Fibroblast of lung (primary cell): ENCODE measurements at regions not wholly inside any gene's neighbourhood (a gene's known extent, or its start where the extent isn't known, plus 50 kb on each side); places are given as distances from the start of the nearest gene placed in this dataset.

Experiments
- DNase-seq, 2 donors: peaks; one replicate each; pipeline versions ENCODE4 v3.0.0 to v3.0.0-alpha.2; 2010; ENCODE audit warnings: low read depth in 2 of 2
- H2AFZ ChIP-seq: 2 replicates; pipeline ENCODE4 v1.5.1; 2012; ENCODE audit warnings: low read length, control low read depth, inconsistent platforms
- H3K27ac ChIP-seq: 2 replicates; pipeline ENCODE4 v1.5.1; 2011; ENCODE audit warnings: low read length, control low read depth; ENCODE audit not compliant: insufficient read depth
- H3K27me3 ChIP-seq: 2 replicates; pipeline ENCODE4 v1.5.1; 2011; ENCODE audit warnings: mild to moderate bottlenecking, low read length; ENCODE audit not compliant: control insufficient read depth, insufficient read depth
- H3K36me3 ChIP-seq: 2 replicates; pipeline ENCODE4 v1.5.1; 2011; ENCODE audit warnings: low read length; ENCODE audit not compliant: control insufficient read depth, insufficient read depth
- H3K4me1 ChIP-seq: 2 replicates; pipeline ENCODE4 v1.5.1; 2011; ENCODE audit warnings: low read length; ENCODE audit not compliant: control insufficient read depth, insufficient read depth; ENCODE audit errors: extremely low read depth
- H3K4me2 ChIP-seq: 2 replicates; pipeline ENCODE4 v1.5.1; 2011; ENCODE audit warnings: low read length, control low read depth; ENCODE audit not compliant: insufficient read depth; ENCODE audit errors: extremely low read depth
- H3K4me3 ChIP-seq, 4 experiments: fragments of 200-600 bp in 1 of 4; sonication (generic) in 1 of 4; replicated peaks in 1 of 4; 2 replicates each; pipeline ENCODE4 v1.5.1; 2011 to 2016; ENCODE audit warnings: low read length in 4 of 4, low read depth in 3 of 4, mild to moderate bottlenecking in 3 of 4, control low read depth in 2 of 4, inconsistent platforms in 1 of 4, mixed read lengths in 1 of 4; ENCODE audit not compliant: insufficient read depth in 1 of 4; ENCODE audit errors: control extremely low read depth in 1 of 4
- H3K79me2 ChIP-seq: 2 replicates; pipeline ENCODE4 v1.5.1; 2012; ENCODE audit warnings: mild to moderate bottlenecking, low read length, inconsistent platforms; ENCODE audit not compliant: control insufficient read depth, insufficient read depth
- H3K9ac ChIP-seq: 2 replicates; pipeline ENCODE4 v1.5.1; 2011; ENCODE audit warnings: mild to moderate bottlenecking, low read length, control low read depth; ENCODE audit not compliant: insufficient read depth
- H3K9me3 ChIP-seq: 2 replicates; pipeline ENCODE4 v1.5.1; 2012; ENCODE audit warnings: low read depth, low read length; ENCODE audit not compliant: control insufficient read depth, insufficient read depth
- H4K20me1 ChIP-seq: 2 replicates; pipeline ENCODE4 v1.5.1; 2011; ENCODE audit warnings: low read length; ENCODE audit not compliant: control insufficient read depth, insufficient read depth; ENCODE audit errors: extremely low read depth
- CTCF ChIP-seq, 2 donors: IDR thresholded peaks in 1 of 2; conservative IDR thresholded peaks in 1 of 2; 1 replicate in 1 of 2; 2 replicates in 1 of 2; pipeline ENCODE4 v1.5.1; 2011 to 2012; ENCODE audit warnings: low read length in 2 of 2, control low read depth in 1 of 2, inconsistent platforms in 1 of 2, low read depth in 1 of 2, mild to moderate bottlenecking in 1 of 2
- EZH2 ChIP-seq: IDR thresholded peaks from 2 replicates; pipeline ENCODE4 v1.5.1; 2012; ENCODE audit warnings: low read length, control low read depth, mild to moderate bottlenecking; ENCODE audit errors: missing control alignments

DNA sequence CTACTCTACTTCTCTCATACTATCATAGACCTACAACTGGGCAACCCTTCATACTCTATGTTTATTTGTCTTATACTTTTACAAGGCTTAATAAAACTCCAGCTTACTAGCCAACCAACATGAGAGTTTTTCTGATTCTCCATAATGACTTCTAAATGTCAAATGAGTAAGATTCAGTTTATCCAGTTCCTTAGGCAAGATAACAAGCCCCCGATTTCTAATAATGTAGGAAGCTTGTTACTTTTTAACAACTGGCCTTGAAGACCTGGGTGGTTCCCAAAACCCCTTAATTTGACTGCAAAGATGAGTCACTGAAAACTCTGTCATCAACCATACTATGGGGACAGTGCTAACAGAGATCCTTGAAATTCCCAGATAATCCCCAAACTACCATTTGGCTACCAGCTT is 294.6 kb upstream of the ACTBL2 start:
- Histone ChIP-seq H3K9me3 (no peaks in the 10 kb centered on the region), H3K27me3 (no peaks in the 10 kb centered on the region), H3K79me2 (no peaks in the 10 kb centered on the region), H3K4me3 (no peak overlapping the region), H3K4me1 (no peaks in the 10 kb centered on the region), H4K20me1 (no peaks in the 10 kb centered on the region), H3K4me2 (no peak overlapping the region), H3K36me3 (no peaks in the 10 kb centered on the region), H2AFZ (no peak overlapping the region), H3K9ac (no peak overlapping the region), H3K27ac (no peak overlapping the region)
- no peak for TF ChIP-seq CTCF (conservative IDR thresholded peaks at IDR 0.05 in 1 of 2, IDR thresholded peaks at IDR 0.05 in 1 of 2; ENCODE audit: low read depth in 1 of 2, low read length in 2 of 2)
- no peak for TF ChIP-seq EZH2
- no peak for DNase-seq

GRCh38 chr5:57776035-57776434 is 293.4 kb upstream of the ACTBL2 start:
- H2AFZ ChIP-seq = no peak overlapping the region
- H3K4me3 ChIP-seq = no peak overlapping the region
- DNase-seq = no peak
- no peaks in the 10 kb centered on the region for H3K27me3 ChIP-seq
- TF ChIP-seq EZH2 (no peak), CTCF (conservative IDR thresholded peaks at IDR 0.05 in 1 of 2, IDR thresholded peaks at IDR 0.05 in 1 of 2; ENCODE audit: low read depth in 1 of 2, low read length in 2 of 2) (no peak)
- no peaks in the 10 kb centered on the region for H3K36me3 ChIP-seq
- H3K79me2 ChIP-seq = no peaks in the 10 kb centered on the region
- no peaks in the 10 kb centered on the region for H4K20me1 ChIP-seq
- H3K9me3 ChIP-seq = no peaks in the 10 kb centered on the region
- no peak overlapping the region for H3K9ac ChIP-seq
- no peak overlapping the region for H3K4me2 ChIP-seq
- H3K27ac ChIP-seq = no peak overlapping the region
- H3K4me1 ChIP-seq = no peaks in the 10 kb centered on the region

DNA sequence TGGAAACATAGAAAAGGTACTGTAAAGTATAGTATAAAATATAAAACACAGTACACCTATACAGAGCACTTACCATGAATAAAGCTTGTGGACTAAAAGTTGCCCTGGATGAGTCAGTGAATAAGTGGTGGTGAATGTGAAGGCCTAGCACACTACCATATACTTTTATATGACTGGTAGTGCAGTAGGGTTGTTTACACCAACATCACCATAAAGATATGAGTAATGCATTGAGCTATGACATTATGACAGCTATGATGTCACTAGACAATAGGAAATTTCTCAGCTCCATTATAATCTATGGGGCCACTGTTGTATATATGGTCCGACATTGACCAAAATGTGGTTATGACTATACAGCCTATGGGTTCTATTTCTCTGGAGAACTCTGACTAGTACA is 291.8 kb upstream of the ACTBL2 start:
- Histone ChIP-seq H3K79me2 (no peaks in the 10 kb centered on the region), H3K9me3 (no peaks in the 10 kb centered on the region), H3K27ac (no peak overlapping the region), H3K9ac (no peak overlapping the region), H4K20me1 (no peaks in the 10 kb centered on the region), H3K4me1 (no peaks in the 10 kb centered on the region), H3K4me2 (no peak overlapping the region), H3K4me3 (no peak overlapping the region), H3K27me3 (no peaks in the 10 kb centered on the region), H2AFZ (no peak overlapping the region), H3K36me3 (no peaks in the 10 kb centered on the region)
- no peak for TF ChIP-seq CTCF (conservative IDR thresholded peaks at IDR 0.05 in 1 of 2, IDR thresholded peaks at IDR 0.05 in 1 of 2; ENCODE audit: low read depth in 1 of 2, low read length in 2 of 2)
- TF ChIP-seq EZH2 = no peak
- no peak for DNase-seq
